ENCODE measurements at regions not wholly inside any gene's neighbourhood (a gene's known extent, or its start where the extent isn't known, plus 50 kb on each side); places are given as distances from the start of the nearest gene placed in this dataset.

GRCh38 chr13:111513766-111514609, 193.5 kb downstream of the TEX29 start:
- DNase-seq = no peak

- no peak for DNase-seq
Measured at GRCh38 chr13:111514610-111515306, 194.3 kb downstream of the TEX29 start.

DNA sequence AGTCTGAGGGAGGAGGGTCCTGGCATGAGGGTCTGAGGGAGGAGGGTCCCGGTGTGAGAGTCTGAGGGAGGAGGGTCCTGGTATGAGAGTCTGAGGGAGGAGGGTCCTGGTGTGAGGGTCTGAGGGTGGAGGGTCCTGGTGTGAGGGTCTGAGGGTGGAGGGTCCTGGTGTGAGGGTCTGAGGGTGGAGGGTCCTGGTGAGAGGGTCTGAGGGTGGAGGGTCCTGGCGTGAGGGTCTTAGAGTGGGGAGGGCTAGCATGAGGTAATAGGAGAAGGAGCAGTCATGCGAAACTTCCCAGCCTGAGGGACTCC, 194.8 kb downstream of the TEX29 start:
- DNase-seq = no peak

- no peak for DNase-seq
Measured at GRCh38 chr13:111515635-111516034, 195.2 kb downstream of the TEX29 start.

- no peak for DNase-seq
Measured at GRCh38 chr13:111516712-111517640, 196.5 kb downstream of the TEX29 start.

GRCh38 chr13:111517641-111518010, 197.2 kb downstream of the TEX29 start:
- DNase-seq = no peak

GRCh38 chr13:111518161-111518792, 197.8 kb downstream of the TEX29 start:
- DNase-seq = no peak

DNA sequence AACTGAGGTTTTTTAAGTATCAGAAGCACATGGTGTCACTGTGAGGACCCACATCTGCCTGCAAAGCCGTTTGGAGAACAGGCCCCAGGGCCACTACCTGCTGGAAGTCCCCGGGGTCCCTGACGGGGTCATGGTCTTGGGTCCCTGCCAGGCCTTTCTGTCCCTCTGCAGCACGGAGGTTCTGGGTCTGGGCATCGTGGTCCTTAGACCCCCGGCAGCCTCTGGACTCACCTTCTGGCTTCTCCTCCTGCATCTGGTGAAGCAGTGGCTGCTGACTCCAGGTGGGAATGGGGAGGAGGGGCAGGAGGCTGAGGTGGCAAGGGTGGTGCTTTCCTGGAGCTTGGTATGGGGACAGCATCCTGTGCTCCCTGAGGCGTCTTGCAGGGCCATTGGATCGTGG, 198.6 kb downstream of the TEX29 start:
- no peak for DNase-seq

DNA sequence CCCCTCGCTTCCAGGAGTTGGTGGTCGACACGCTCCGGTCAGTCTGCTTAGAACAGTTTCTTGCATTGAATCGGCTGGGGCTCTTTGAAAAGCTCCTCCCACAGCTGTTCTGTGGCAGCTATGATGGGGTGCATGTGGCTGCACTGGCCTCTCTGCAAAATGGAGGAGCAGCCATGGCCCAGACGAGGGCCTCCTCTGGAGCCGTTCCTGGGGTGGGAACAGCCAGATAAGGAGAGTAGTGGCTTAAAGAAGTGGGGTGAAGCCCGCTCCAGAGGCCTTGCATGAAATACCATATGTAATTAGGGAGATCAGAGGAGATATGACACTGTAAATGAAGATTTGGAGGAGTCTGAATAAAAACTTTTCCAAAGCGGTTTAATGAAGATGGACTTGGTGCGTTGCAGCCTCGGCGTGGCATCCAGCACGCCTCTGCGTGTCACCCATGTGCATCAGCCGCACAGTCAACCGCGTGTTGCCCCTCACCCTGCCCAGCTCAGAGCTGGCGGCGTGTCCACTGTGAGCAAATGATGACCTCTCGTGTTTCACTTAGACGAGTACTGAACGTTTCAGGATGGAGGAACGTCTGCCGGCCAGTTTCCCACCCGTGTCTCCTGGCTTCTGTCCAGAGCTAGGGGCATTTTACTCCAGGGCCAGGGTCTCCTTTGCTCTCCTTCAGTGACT, 199.2 kb downstream of the TEX29 start:
- no peak for DNase-seq

- DNase-seq = no peak
Measured at GRCh38 chr13:111521030-111521429, 200.6 kb downstream of the TEX29 start.

- no peak for DNase-seq
Measured at GRCh38 chr13:111521691-111522229, 201.3 kb downstream of the TEX29 start.

- DNase-seq = no peak
Measured at GRCh38 chr13:111525320-111526118, 205.1 kb downstream of the TEX29 start.

- DNase-seq = no peak
Measured at GRCh38 chr13:111526922-111527321, 206.5 kb downstream of the TEX29 start.

- DNase-seq = no peak
Measured at GRCh38 chr13:111527614-111528229, 207.3 kb downstream of the TEX29 start.

- no peak for DNase-seq
Measured at GRCh38 chr13:111528513-111528912, 208.1 kb downstream of the TEX29 start.

DNA sequence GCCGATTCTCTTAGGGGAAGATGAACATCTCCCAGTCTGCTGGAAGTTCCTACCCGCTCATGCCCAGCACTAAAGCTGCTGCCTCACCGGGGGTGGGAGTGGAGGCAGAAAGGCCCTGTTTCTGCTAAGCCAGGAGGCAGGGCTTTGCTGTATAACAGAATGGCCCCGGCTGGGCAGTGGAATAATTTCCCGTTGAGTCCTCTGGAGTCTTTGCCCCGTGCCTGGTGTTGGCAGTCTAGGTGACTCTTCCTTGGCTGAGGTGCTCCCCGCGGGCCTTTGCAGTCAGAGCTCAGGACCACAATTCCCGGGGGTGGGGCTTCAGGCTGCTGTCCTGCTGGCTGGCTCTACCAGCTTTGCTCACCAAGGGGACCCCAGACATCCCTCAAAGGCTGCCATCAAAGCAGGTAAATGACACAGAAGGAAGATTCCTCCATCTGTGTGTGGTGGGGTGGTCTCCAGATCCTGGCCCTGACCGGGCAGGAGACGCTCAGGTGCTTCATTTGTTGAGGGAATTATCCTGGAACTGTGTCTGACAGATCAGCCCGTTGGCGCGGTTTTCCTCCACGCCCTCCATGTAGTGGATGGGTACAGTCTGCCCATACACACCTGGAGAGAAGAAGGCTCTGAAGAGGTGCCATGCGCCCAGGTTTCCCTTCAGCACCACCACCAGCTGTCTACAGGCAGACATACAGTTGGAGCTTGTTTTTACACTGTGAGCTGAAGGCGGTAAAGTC, 209.9 kb downstream of the TEX29 start:
- DNase-seq = no peak

- DNase-seq = peak in 20 of 58 donors; percentile 2 to 68 (median 12)
Measured at GRCh38 chr13:111531505-111531904, 211.1 kb downstream of the TEX29 start.

- DNase-seq = no peak
Measured at GRCh38 chr13:111532111-111532510, 211.7 kb downstream of the TEX29 start.
